H1 (cell line): ENCODE measurements at regions not wholly inside any gene's neighbourhood (a gene's known extent, or its start where the extent isn't known, plus 50 kb on each side); places are given as distances from the start of the nearest gene placed in this dataset.
A peak's percentile ranks its signal among the peaks of the same experiment; 100 is the strongest.

ENCODE experiments used
- CTCF ChIA-PET: fragments of 300-600 bp; sonication (Branson Sonifier 250); formaldehyde crosslinking; loops from one replicate; lab custom pipeline; 2021; ENCODE audit not compliant: partially characterized antibody; lab: Charles Lee
- POLR2A ChIA-PET: fragments of 300-600 bp; sonication (Branson Sonifier 250); formaldehyde crosslinking; loops from one replicate; lab custom pipeline; 2021; ENCODE audit warnings: inconsistent platforms; ENCODE audit not compliant: partially characterized antibody; lab: Charles Lee
- DNase-seq, 2 experiments: peaks; one replicate each; pipeline versions ENCODE4 v3.0.0 to v3.0.0-alpha.2; 2010 to 2022; ENCODE audit warnings: low spot score in 2 of 2, low read depth in 1 of 2, mixed read lengths in 1 of 2
- FAIRE-seq: peaks from 2 replicates; lab custom pipeline; 2011; peaks lifted over from hg19 to GRCh38; lab: Jason Lieb, UNC
- H2AFZ ChIP-seq: 2 replicates; pipeline ENCODE4 v1.8.1; 2012; ENCODE audit warnings: low read length, inconsistent platforms
- H2AK5ac ChIP-seq: 2 replicates; pipeline ENCODE4 v1.6.1; 2013; ENCODE audit warnings: low read depth, low read length
- H2BK120ac ChIP-seq: replicated peaks from 2 replicates; pipeline ENCODE3; 2013; ENCODE audit warnings: low read depth, low read length, inconsistent platforms
- H2BK12ac ChIP-seq: 2 replicates; pipeline ENCODE4 v1.6.1; 2013; ENCODE audit warnings: low read depth, low read length
- H2BK15ac ChIP-seq: 2 replicates; pipeline ENCODE4 v1.6.1; 2013; ENCODE audit warnings: low read length
- H2BK20ac ChIP-seq: 2 replicates; pipeline ENCODE4 v1.6.1; 2013; ENCODE audit warnings: low read length
- H2BK5ac ChIP-seq: 2 replicates; pipeline ENCODE4 v1.6.1; 2013; ENCODE audit warnings: low read depth, low read length
- H3K14ac ChIP-seq: 2 replicates; pipeline ENCODE4 v1.6.1; 2013; ENCODE audit warnings: inconsistent platforms; ENCODE audit not compliant: insufficient read length
- H3K18ac ChIP-seq: 2 replicates; pipeline ENCODE4 v1.6.1; 2013; ENCODE audit warnings: low read length; ENCODE audit errors: extremely low read depth
- H3K23ac ChIP-seq: 2 replicates; pipeline ENCODE4 v1.6.1; 2013; ENCODE audit warnings: inconsistent platforms; ENCODE audit not compliant: insufficient read length
- H3K23me2 ChIP-seq: 2 replicates; pipeline ENCODE4 v1.6.1; 2013; ENCODE audit warnings: low read depth, low read length
- H3K27ac ChIP-seq: 2 replicates; pipeline ENCODE4 v1.6.1; 2011; ENCODE audit warnings: low read depth, low read length, inconsistent platforms
- H3K27me3 ChIP-seq, 4 experiments: replicated peaks in 1 of 4; 1 replicate in 1 of 4; 2 replicates in 3 of 4; pipeline versions ENCODE4 v1.6.1 to v1.8.1; 2011 to 2013; ENCODE audit warnings: low read length in 3 of 4, mild to moderate bottlenecking in 3 of 4, inconsistent platforms in 2 of 4, mixed read lengths in 2 of 4, moderate library complexity in 1 of 4; ENCODE audit not compliant: control insufficient read depth in 3 of 4, insufficient read depth in 3 of 4; ENCODE audit errors: extremely low read depth in 1 of 4
- H3K36me3 ChIP-seq, 4 experiments: 2 replicates each; pipeline versions ENCODE4 v1.6.1 to v1.8.1; 2011 to 2013; ENCODE audit warnings: mild to moderate bottlenecking in 4 of 4, low read length in 3 of 4, moderate library complexity in 2 of 4, control low read depth in 1 of 4, inconsistent platforms in 1 of 4; ENCODE audit not compliant: insufficient read depth in 4 of 4, control insufficient read depth in 2 of 4
- H3K4ac ChIP-seq: replicated peaks from 2 replicates; pipeline ENCODE3; 2013; ENCODE audit warnings: low read length, low read depth, mixed read lengths, inconsistent platforms; ENCODE audit not compliant: insufficient read length
- H3K4me1 ChIP-seq, 4 experiments: replicated peaks in 1 of 4; 1 replicate in 1 of 4; 2 replicates in 3 of 4; pipeline versions ENCODE4 v1.6.1 to v1.8.1; 2011 to 2013; ENCODE audit warnings: low read length in 3 of 4, inconsistent platforms in 2 of 4, mixed read lengths in 1 of 4; ENCODE audit not compliant: insufficient read depth in 4 of 4, control insufficient read depth in 3 of 4
- H3K4me2 ChIP-seq, 2 experiments: 2 replicates each; pipeline versions ENCODE4 v1.6.1 to v1.8.1; 2011 to 2013; ENCODE audit warnings: low read depth in 2 of 2, low read length in 2 of 2, control low read depth in 1 of 2, inconsistent platforms in 1 of 2, mild to moderate bottlenecking in 1 of 2; ENCODE audit not compliant: insufficient read depth in 1 of 2
- H3K4me3 ChIP-seq, 4 experiments: fragments of 200-600, 300-600 bp in 1 of 4; sonication (generic), shearing (Covaris generic), sonication (Bioruptor Twin) in 1 of 4; 2 replicates each; pipeline versions ENCODE4 v1.5.1 to v1.8.1; 2011 to 2016; ENCODE audit warnings: low read length in 4 of 4, low read depth in 3 of 4, control low read depth in 2 of 4, inconsistent platforms in 2 of 4, mild to moderate bottlenecking in 2 of 4, mixed read lengths in 1 of 4, moderate library complexity in 1 of 4; ENCODE audit not compliant: insufficient read depth in 2 of 4; ENCODE audit errors: extremely low read depth in 1 of 4
- H3K56ac ChIP-seq: replicated peaks from 2 replicates; pipeline ENCODE3; 2013; ENCODE audit warnings: low read depth, mild to moderate bottlenecking, mixed read lengths, low read length, inconsistent platforms; ENCODE audit not compliant: insufficient read length
- H3K79me1 ChIP-seq: 2 replicates; pipeline ENCODE4 v1.6.1; 2013; ENCODE audit warnings: low read depth, low read length, control low read depth
- H3K79me2 ChIP-seq, 2 experiments: 2 replicates each; pipeline versions ENCODE4 v1.6.1 to v1.8.1; 2012 to 2013; ENCODE audit warnings: low read length in 2 of 2, mild to moderate bottlenecking in 2 of 2, inconsistent platforms in 1 of 2; ENCODE audit not compliant: insufficient read depth in 2 of 2, control insufficient read depth in 1 of 2
- H3K9ac ChIP-seq, 4 experiments: replicated peaks in 1 of 4; 1 replicate in 1 of 4; 2 replicates in 3 of 4; pipeline versions ENCODE4 v1.6.1 to v1.8.1; 2011 to 2013; ENCODE audit warnings: low read depth in 3 of 4, low read length in 3 of 4, control low read depth in 2 of 4, mild to moderate bottlenecking in 2 of 4, moderate library complexity in 2 of 4, inconsistent platforms in 1 of 4; ENCODE audit errors: extremely low read depth in 1 of 4
- H3K9me3 ChIP-seq, 2 experiments: 2 replicates each; pipeline versions ENCODE4 v1.6.1 to v1.8.1; 2012 to 2013; ENCODE audit warnings: mild to moderate bottlenecking in 2 of 2, moderate library complexity in 2 of 2, control low read depth in 1 of 2, inconsistent platforms in 1 of 2, low read depth in 1 of 2, low read length in 1 of 2, mixed read lengths in 1 of 2; ENCODE audit not compliant: insufficient read depth in 2 of 2
- H4K20me1 ChIP-seq, 2 experiments: replicated peaks in 1 of 2; 2 replicates each; pipeline versions ENCODE3 to v1.8.1; 2011 to 2013; ENCODE audit warnings: inconsistent platforms in 2 of 2, low read length in 2 of 2, mild to moderate bottlenecking in 1 of 2; ENCODE audit not compliant: insufficient read depth in 2 of 2, control insufficient read depth in 1 of 2
- H4K5ac ChIP-seq: 2 replicates; pipeline ENCODE4 v1.6.1; 2013; ENCODE audit warnings: low read length, low read depth, mixed read lengths, inconsistent platforms; ENCODE audit not compliant: insufficient read length
- H4K8ac ChIP-seq: 2 replicates; pipeline ENCODE4 v1.8.0; 2013; ENCODE audit warnings: mild to moderate bottlenecking, moderate library complexity, low read length, inconsistent platforms; ENCODE audit not compliant: insufficient read depth; ENCODE audit errors: extremely low read depth
- H4K91ac ChIP-seq: replicated peaks from 2 replicates; pipeline ENCODE3; 2013; ENCODE audit warnings: low read length, mixed read lengths, inconsistent platforms; ENCODE audit not compliant: insufficient read length
- ATF2 ChIP-seq: IDR thresholded peaks from 2 replicates; pipeline ENCODE4 v1.6.1; 2012; ENCODE audit warnings: low read length, inconsistent platforms
- CEBPB ChIP-seq: IDR thresholded peaks from 2 replicates; pipeline ENCODE4 v1.6.1; 2012; ENCODE audit warnings: low read depth, low read length
- CREB1 ChIP-seq: IDR thresholded peaks from 2 replicates; pipeline ENCODE4 v1.6.1; 2012; ENCODE audit warnings: inconsistent platforms
- GABPA ChIP-seq: IDR thresholded peaks from 2 replicates; pipeline ENCODE4 v1.6.1; 2011; ENCODE audit warnings: mild to moderate bottlenecking, low read length, moderate library complexity, borderline replicate concordance; ENCODE audit not compliant: insufficient read depth
- HDAC2 ChIP-seq, 2 experiments: fragments of 300-600 bp in 1 of 2; sonication (generic) in 1 of 2; IDR thresholded peaks; 2 replicates each; pipeline ENCODE4 v1.6.1; 2011 to 2012; ENCODE audit warnings: low read depth in 2 of 2, low read length in 2 of 2, mild to moderate bottlenecking in 2 of 2, moderate library complexity in 2 of 2, borderline replicate concordance in 1 of 2, inconsistent platforms in 1 of 2
- KDM4A ChIP-seq: IDR thresholded peaks from one replicate; pipeline ENCODE4 v1.7.1; 2012; ENCODE audit warnings: low read depth, mild to moderate bottlenecking, moderate library complexity, low read length, inconsistent platforms; ENCODE audit not compliant: severe bottlenecking
- NANOG ChIP-seq: IDR thresholded peaks from 2 replicates; pipeline ENCODE4 v1.6.1; 2011; ENCODE audit warnings: low read length, low read depth, mild to moderate bottlenecking, inconsistent platforms; ENCODE audit not compliant: insufficient read depth, poor library complexity, severe bottlenecking
- PHF8 ChIP-seq: fragments of 200-600 bp; sonication (generic); conservative IDR thresholded peaks from 2 replicates; pipeline ENCODE4 v1.7.1; 2012; ENCODE audit warnings: low read depth, mild to moderate bottlenecking, inconsistent platforms, low read length, moderate library complexity
- SIN3A ChIP-seq, 2 experiments: IDR thresholded peaks in 1 of 2; conservative IDR thresholded peaks in 1 of 2; 2 replicates each; pipeline ENCODE4 v1.6.1; 2011 to 2012; ENCODE audit warnings: low read length in 2 of 2, improper control_type of control experiment in 1 of 2, low read depth in 1 of 2, mild to moderate bottlenecking in 1 of 2
- SP1 ChIP-seq: IDR thresholded peaks from 2 replicates; pipeline ENCODE4 v1.6.1; 2011; ENCODE audit warnings: low read depth, low read length
- SUZ12 ChIP-seq: fragments of 200-600 bp; sonication (generic); IDR thresholded peaks from 2 replicates; pipeline ENCODE4 v1.6.1; 2012; ENCODE audit warnings: mild to moderate bottlenecking, inconsistent platforms, low read length, moderate library complexity, mixed read lengths
- TAF1 ChIP-seq: IDR thresholded peaks from 2 replicates; pipeline ENCODE4 v1.6.1; 2011; ENCODE audit warnings: mild to moderate bottlenecking, low read depth, low read length
- TCF12 ChIP-seq: IDR thresholded peaks from 2 replicates; pipeline ENCODE4 v1.6.1; 2011; ENCODE audit warnings: low read depth, mild to moderate bottlenecking, low read length
- WGBS, 2 experiments: shearing (Covaris generic) in 1 of 2; methylation state at CpG; one replicate each; pipeline versions ENCODE4 v1.1.6 to v1.1.7; 2013 to 2015; ENCODE audit warnings: low lambda C conversion rate in 2 of 2, mixed read lengths in 2 of 2, inconsistent platforms in 1 of 2, low coverage in 1 of 2, missing lambda C conversion rate in 1 of 2; ENCODE audit not compliant: insufficient replicate concordance in 2 of 2, insufficient coverage in 1 of 2, insufficient read length in 1 of 2; ENCODE audit errors: extremely low coverage in 1 of 2, missing lambda C conversion rate in 1 of 2; 5-methylcytosine and 5-hydroxymethylcytosine counted together

GRCh38 chr4:150005537-150005936 is 72.7 kb upstream of the DCLK2 start:
- Histone ChIP-seq H3K79me2 (no peaks in the 10 kb centered on the region), H3K4ac (no peak overlapping the region), H2BK5ac (no peak overlapping the region), H2BK20ac (no peak overlapping the region), H3K4me3 (no peak overlapping the region), H3K79me1 (no peaks in the 10 kb centered on the region), H3K23me2 (no peaks in the 10 kb centered on the region), H3K9me3 (no peaks in the 10 kb centered on the region), H3K14ac (no peak overlapping the region), H3K9ac (no peak overlapping the region), H3K4me1 (peaks cover 0 to 2% (median 0%) of the 10 kb centered on the region in 4 experiments; a peak in 1 of 7 replicates), H3K56ac (no peak overlapping the region), H3K4me2 (no peak overlapping the region), H4K20me1 (no peaks in the 10 kb centered on the region), H3K27ac (no peak overlapping the region), H3K23ac (no peak overlapping the region), H2BK15ac (no peak overlapping the region), H4K5ac (no peak overlapping the region), H2AFZ (no peak overlapping the region), H2BK120ac (no peak overlapping the region), H3K18ac (no peak overlapping the region), H3K27me3 (no peaks in the 10 kb centered on the region; a peak in 1 of 7 replicates), H4K91ac (no peak overlapping the region), H3K36me3 (no peaks in the 10 kb centered on the region), H2BK12ac (no peak overlapping the region), H2AK5ac (0 out of 2 replicates have a peak overlapping the region, but pooled peaks have one; percentile 40), H4K8ac (no peak overlapping the region)
- POLR2A ChIA-PET = no interaction called here
- CTCF ChIA-PET = interaction anchor here (1.0 to 2.1 kb wide), 4 partner anchors 8 to 250 kb away, joined by 3 to 5 read pairs (median 4); no protein-coding TSS in a partner anchor
- WGBS, 2 experiments = 78% methylated on average over 3 of the region's 3 CpGs; no CpG with 5 or more reads in 1 of the 2 experiments
- FAIRE-seq = no peak
- no peak for DNase-seq
- no peak for TF ChIP-seq TCF12
- no peak for TF ChIP-seq CEBPB
- no peak for TF ChIP-seq NANOG
- no peak for TF ChIP-seq SIN3A (conservative IDR thresholded peaks at IDR 0.05 in 1 of 2, IDR thresholded peaks at IDR 0.05 in 1 of 2; ENCODE audit: low read depth in 1 of 2, low read length in 2 of 2)
- TF ChIP-seq ATF2 = no peak
- no peak for TF ChIP-seq TAF1
- no peak for TF ChIP-seq GABPA
- no peak for TF ChIP-seq HDAC2 (IDR thresholded peaks at IDR 0.05; ENCODE audit: borderline replicate concordance in 1 of 2, low read depth in 2 of 2, low read length in 2 of 2)
- no peak for TF ChIP-seq KDM4A
- TF ChIP-seq SP1 = no peak
- TF ChIP-seq PHF8 = no peak
- TF ChIP-seq CREB1 = no peak
- TF ChIP-seq SUZ12 = no peak
